ENCODE measurements at regions not wholly inside any gene's neighbourhood (a gene's known extent, or its start where the extent isn't known, plus 50 kb on each side); places are given as distances from the start of the nearest gene placed in this dataset.

GRCh38 chr4:14681330-14681729 is 321.0 kb upstream of the CPEB2 start:
- no peak for TF ChIP-seq CTCF (IDR thresholded peaks at IDR 0.05)
- TF ChIP-seq POLR2A (IDR thresholded peaks at IDR 0.05): no peak

Measured in tibial nerve (tissue), 3 donors.